ENCODE measurements at regions not wholly inside any gene's neighbourhood (a gene's known extent, or its start where the extent isn't known, plus 50 kb on each side); places are given as distances from the start of the nearest gene placed in this dataset.

GRCh38 chr1:56003846-56004245 is 575.5 kb downstream of the PLPP3 start:
- no peak for TF ChIP-seq CTCF (IDR thresholded peaks at IDR 0.05; ENCODE audit: low read depth, low read length)
- TF ChIP-seq EZH2phosphoT487 (IDR thresholded peaks at IDR 0.05; ENCODE audit: low read depth): no peak

Data from OCI-LY3 (cell line).